ENCODE measurements at regions not wholly inside any gene's neighbourhood (a gene's known extent, or its start where the extent isn't known, plus 50 kb on each side); places are given as distances from the start of the nearest gene placed in this dataset.

- Mint-ChIP-seq H3K4me3 (no peak overlapping the region), H3K9me3 (no peaks in the 10 kb centered on the region), H3K27me3 (peaks cover 7% of the 10 kb centered on the region), H3K27ac (no peak overlapping the region), H3K36me3 (no peaks in the 10 kb centered on the region), H3K4me1 (ENCODE audit: unreplicated experiment) (peaks cover 32% of the 10 kb centered on the region)
- TF ChIP-seq CTCF (conservative IDR thresholded peaks at IDR 0.05), result no peak
- DNase-seq (ENCODE audit: extremely low spot score, unreplicated experiment), result no peak
These were observed 69.4 kb downstream of the CPN2 start for GRCh38 chr3:194281766-194282165.

GRCh38 chr3:194282436-194283122 is 68.5 kb downstream of the CPN2 start:
- H3K36me3 Mint-ChIP-seq, result no peaks in the 10 kb centered on the region
- H3K9me3 Mint-ChIP-seq, result no peaks in the 10 kb centered on the region
- DNase-seq (ENCODE audit: extremely low spot score, unreplicated experiment), result no peak
- no peak overlapping the region for H3K27ac Mint-ChIP-seq
- peaks cover 7% of the 10 kb centered on the region for H3K27me3 Mint-ChIP-seq
- no peak overlapping the region for H3K4me3 Mint-ChIP-seq
- no peak for TF ChIP-seq CTCF (conservative IDR thresholded peaks at IDR 0.05)
- peaks cover 29% of the 10 kb centered on the region for H3K4me1 Mint-ChIP-seq (ENCODE audit: unreplicated experiment)

- no peak overlapping the region for H3K4me3 Mint-ChIP-seq
- no peaks in the 10 kb centered on the region for H3K9me3 Mint-ChIP-seq
- H3K36me3 Mint-ChIP-seq, result no peaks in the 10 kb centered on the region
- DNase-seq (ENCODE audit: extremely low spot score, unreplicated experiment), result no peak
- no peak for TF ChIP-seq CTCF (conservative IDR thresholded peaks at IDR 0.05)
- H3K4me1 Mint-ChIP-seq (ENCODE audit: unreplicated experiment), result peaks cover 26% of the 10 kb centered on the region
- no peak overlapping the region for H3K27ac Mint-ChIP-seq
- peaks cover 7% of the 10 kb centered on the region for H3K27me3 Mint-ChIP-seq
These were observed 67.7 kb downstream of the CPN2 start for GRCh38 chr3:194283221-194284006.

- Mint-ChIP-seq H3K4me1 (ENCODE audit: unreplicated experiment) (peaks cover 26% of the 10 kb centered on the region), H3K27ac (no peak overlapping the region), H3K9me3 (no peaks in the 10 kb centered on the region), H3K4me3 (no peak overlapping the region), H3K36me3 (no peaks in the 10 kb centered on the region), H3K27me3 (peaks cover 7% of the 10 kb centered on the region)
- TF ChIP-seq CTCF (conservative IDR thresholded peaks at IDR 0.05), result no peak
- DNase-seq (ENCODE audit: extremely low spot score, unreplicated experiment), result no peak
These were observed 66.8 kb downstream of the CPN2 start for GRCh38 chr3:194284351-194284750.

GRCh38 chr3:194285024-194285849 is 65.9 kb downstream of the CPN2 start:
- no peak for TF ChIP-seq CTCF (conservative IDR thresholded peaks at IDR 0.05)
- peaks cover 22% of the 10 kb centered on the region for H3K4me1 Mint-ChIP-seq (ENCODE audit: unreplicated experiment)
- peaks cover 3% of the 10 kb centered on the region for H3K36me3 Mint-ChIP-seq
- no peak for DNase-seq (ENCODE audit: extremely low spot score, unreplicated experiment)
- H3K27me3 Mint-ChIP-seq, result peaks cover 5% of the 10 kb centered on the region
- H3K27ac Mint-ChIP-seq, result no peak overlapping the region
- peaks cover 4% of the 10 kb centered on the region for H3K9me3 Mint-ChIP-seq
- H3K4me3 Mint-ChIP-seq, result no peak overlapping the region

Data from type B pancreatic cell (in vitro differentiated cells).